Endothelial cell (in vitro differentiated cells): ENCODE measurements at regions not wholly inside any gene's neighbourhood (a gene's known extent, or its start where the extent isn't known, plus 50 kb on each side); places are given as distances from the start of the nearest gene placed in this dataset.

ENCODE experiments used
- DNase-seq: peaks from one replicate; pipeline ENCODE4 v3.0.0; 2021; ENCODE audit warnings: low spot score
- H3K27ac Mint-ChIP-seq: one replicate; pipeline ENCODE4 v1.8.0; 2021; ENCODE audit warnings: mixed read lengths, inconsistent platforms; ENCODE audit not compliant: unreplicated experiment
- H3K27me3 Mint-ChIP-seq: one replicate; pipeline ENCODE4 v1.8.0; 2021; ENCODE audit warnings: mild to moderate bottlenecking, moderate library complexity, mixed read lengths, inconsistent platforms; ENCODE audit not compliant: unreplicated experiment
- H3K36me3 Mint-ChIP-seq: one replicate; pipeline ENCODE4 v1.8.0; 2021; ENCODE audit warnings: mild to moderate bottlenecking, low read depth, mixed read lengths, inconsistent platforms; ENCODE audit not compliant: unreplicated experiment
- H3K4me1 Mint-ChIP-seq: one replicate; pipeline ENCODE4 v1.8.0; 2021; ENCODE audit warnings: mild to moderate bottlenecking, mixed read lengths, inconsistent platforms; ENCODE audit not compliant: unreplicated experiment
- H3K4me3 Mint-ChIP-seq: one replicate; pipeline ENCODE4 v1.8.0; 2021; ENCODE audit warnings: mild to moderate bottlenecking, mixed read lengths, inconsistent platforms; ENCODE audit not compliant: unreplicated experiment
- H3K9me3 Mint-ChIP-seq: one replicate; pipeline ENCODE4 v1.8.0; 2021; ENCODE audit warnings: mixed read lengths, inconsistent platforms; ENCODE audit not compliant: unreplicated experiment
- TF ChIP-seq, protein P1 (sequence below): fragments of 200-600 bp; sonication (generic); IDR thresholded peaks from one replicate; pipeline ENCODE4 v1.5.0; 2021; ENCODE audit warnings: antibody characterized with exemption; ENCODE audit not compliant: unreplicated experiment

DNA sequence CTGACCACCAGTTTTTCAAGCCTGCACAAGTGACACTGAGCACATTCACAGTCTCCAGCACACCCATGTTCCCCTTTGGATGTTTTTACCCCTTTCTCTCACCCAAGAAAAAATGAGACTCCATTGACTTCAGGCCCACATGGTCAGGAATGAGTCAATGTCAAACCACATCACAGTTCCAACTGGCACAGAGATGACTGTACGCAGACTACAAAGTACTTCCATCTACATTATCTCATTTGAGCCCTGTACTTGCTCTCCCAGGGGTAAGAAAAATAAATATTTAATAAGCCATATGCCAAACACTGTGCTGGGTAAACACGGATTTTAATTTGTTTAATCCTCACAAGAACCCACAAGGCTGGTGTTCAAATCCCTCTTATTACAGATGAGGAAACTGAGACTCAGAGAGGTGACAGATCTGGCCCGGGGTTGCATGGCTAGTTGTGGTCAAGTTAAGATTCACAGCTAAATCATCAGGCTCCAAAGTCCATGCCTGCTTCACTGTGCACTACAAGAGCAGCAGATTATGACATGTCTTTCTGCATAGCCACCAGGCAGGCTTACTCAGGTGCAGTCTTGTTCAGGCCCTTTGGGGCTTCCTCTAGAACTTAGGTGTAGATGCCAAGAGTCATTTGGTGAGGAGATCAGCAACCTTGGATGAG, 106.1 kb downstream of the TXNL1 start:
- no peak overlapping the region for H3K27ac Mint-ChIP-seq
- no peak for DNase-seq
- no peaks in the 10 kb centered on the region for H3K27me3 Mint-ChIP-seq
- H3K9me3 Mint-ChIP-seq, result no peaks in the 10 kb centered on the region
- H3K4me1 Mint-ChIP-seq, result no peaks in the 10 kb centered on the region
- H3K36me3 Mint-ChIP-seq, result no peaks in the 10 kb centered on the region
- H3K4me3 Mint-ChIP-seq, result no peak overlapping the region
- TF ChIP-seq, protein P1, sequence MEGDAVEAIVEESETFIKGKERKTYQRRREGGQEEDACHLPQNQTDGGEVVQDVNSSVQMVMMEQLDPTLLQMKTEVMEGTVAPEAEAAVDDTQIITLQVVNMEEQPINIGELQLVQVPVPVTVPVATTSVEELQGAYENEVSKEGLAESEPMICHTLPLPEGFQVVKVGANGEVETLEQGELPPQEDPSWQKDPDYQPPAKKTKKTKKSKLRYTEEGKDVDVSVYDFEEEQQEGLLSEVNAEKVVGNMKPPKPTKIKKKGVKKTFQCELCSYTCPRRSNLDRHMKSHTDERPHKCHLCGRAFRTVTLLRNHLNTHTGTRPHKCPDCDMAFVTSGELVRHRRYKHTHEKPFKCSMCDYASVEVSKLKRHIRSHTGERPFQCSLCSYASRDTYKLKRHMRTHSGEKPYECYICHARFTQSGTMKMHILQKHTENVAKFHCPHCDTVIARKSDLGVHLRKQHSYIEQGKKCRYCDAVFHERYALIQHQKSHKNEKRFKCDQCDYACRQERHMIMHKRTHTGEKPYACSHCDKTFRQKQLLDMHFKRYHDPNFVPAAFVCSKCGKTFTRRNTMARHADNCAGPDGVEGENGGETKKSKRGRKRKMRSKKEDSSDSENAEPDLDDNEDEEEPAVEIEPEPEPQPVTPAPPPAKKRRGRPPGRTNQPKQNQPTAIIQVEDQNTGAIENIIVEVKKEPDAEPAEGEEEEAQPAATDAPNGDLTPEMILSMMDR, result no peak

DNA sequence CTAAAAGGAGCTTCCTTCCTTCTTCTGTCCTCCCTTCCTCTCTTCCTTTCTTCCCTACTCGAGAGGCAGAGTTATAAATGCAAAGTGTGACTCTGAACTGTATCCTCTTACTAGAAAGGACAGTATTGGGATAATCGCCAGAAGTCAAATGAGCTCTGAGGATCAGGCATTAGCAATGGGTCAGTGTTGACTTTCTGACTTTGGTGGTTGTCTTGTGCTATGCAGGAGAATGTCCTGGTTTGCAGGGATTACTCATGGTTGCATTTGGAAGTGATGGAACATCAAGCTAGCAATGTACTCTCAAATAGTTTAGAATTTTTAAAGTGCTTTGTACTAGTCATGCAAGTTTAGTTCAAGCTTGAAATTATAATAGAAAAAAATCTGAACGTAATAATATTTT, 115.6 kb downstream of the TXNL1 start:
- peaks cover 4% of the 10 kb centered on the region for H3K9me3 Mint-ChIP-seq
- H3K4me1 Mint-ChIP-seq, result no peaks in the 10 kb centered on the region
- no peak overlapping the region for H3K4me3 Mint-ChIP-seq
- H3K27ac Mint-ChIP-seq, result no peak overlapping the region
- H3K36me3 Mint-ChIP-seq, result peaks cover 10% of the 10 kb centered on the region
- H3K27me3 Mint-ChIP-seq, result no peaks in the 10 kb centered on the region
- TF ChIP-seq, protein P1, result no peak
- DNase-seq, result no peak

DNA sequence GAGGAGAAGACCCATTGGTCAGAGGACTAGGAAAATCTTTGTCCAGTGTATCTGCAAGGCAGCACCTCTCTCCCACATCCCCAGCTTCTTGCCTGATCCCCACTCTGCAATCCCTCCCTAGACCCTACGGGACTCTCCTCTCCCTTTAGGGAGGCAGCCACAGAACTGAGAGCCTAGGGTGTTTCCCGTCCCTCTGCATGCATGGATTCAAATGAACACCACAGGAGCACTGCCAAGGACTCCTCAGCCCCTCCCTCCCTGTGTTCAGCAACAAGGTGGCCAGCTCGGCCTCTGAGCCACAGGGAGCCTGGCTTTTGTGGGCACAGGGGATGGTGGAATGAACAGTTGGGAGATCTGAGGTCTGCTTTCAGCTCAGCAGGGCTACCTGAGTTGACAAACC, 117.1 kb downstream of the TXNL1 start:
- DNase-seq, result no peak
- no peak overlapping the region for H3K27ac Mint-ChIP-seq
- H3K9me3 Mint-ChIP-seq, result peaks cover 4% of the 10 kb centered on the region
- no peaks in the 10 kb centered on the region for H3K27me3 Mint-ChIP-seq
- H3K36me3 Mint-ChIP-seq, result peaks cover 10% of the 10 kb centered on the region
- TF ChIP-seq, protein P1, result no peak
- H3K4me3 Mint-ChIP-seq, result no peak overlapping the region
- no peaks in the 10 kb centered on the region for H3K4me1 Mint-ChIP-seq

DNA sequence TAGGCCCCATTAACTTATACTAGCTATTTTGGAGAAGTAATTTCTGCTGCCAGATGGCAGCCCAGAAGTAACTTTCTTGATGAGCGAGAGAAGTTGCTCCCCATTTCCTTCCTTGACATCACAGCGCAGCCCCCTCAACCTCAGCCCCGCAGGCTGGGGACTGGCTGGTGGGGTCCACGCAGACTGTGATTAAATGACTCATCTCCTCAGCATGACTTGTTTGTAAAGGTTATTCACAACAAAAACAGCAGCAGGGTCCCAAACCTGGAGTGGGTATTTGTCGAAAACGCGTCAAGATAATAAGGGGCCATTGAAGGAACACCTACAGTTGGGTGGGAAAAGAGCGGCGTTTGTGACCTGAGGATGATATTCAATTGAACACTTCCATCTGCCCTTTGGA, 120.6 kb downstream of the TXNL1 start:
- DNase-seq, result no peak
- TF ChIP-seq, protein P1, result no peak
- H3K4me3 Mint-ChIP-seq, result no peak overlapping the region
- no peaks in the 10 kb centered on the region for H3K27me3 Mint-ChIP-seq
- H3K36me3 Mint-ChIP-seq, result no peaks in the 10 kb centered on the region
- no peaks in the 10 kb centered on the region for H3K4me1 Mint-ChIP-seq
- H3K27ac Mint-ChIP-seq, result no peak overlapping the region
- H3K9me3 Mint-ChIP-seq, result no peaks in the 10 kb centered on the region

DNA sequence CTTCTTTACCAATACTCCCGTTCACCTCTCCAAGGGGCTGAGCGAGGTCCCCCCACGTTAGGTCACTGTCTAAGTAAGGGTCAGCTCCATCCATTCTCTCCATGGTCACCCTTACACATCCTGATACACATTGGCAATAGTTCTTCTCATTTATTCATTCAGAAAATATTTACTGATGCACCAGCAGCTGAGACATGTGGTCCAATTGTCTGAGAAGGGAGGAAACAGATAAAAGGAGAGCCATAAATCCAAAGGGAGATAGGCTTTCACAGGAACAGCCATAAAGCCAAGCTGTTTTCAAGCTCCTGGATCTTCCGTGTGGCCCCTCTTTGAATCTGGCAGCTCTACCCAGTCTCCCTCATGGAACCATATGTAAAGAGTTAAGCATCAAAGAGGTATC, 121.2 kb downstream of the TXNL1 start:
- no peaks in the 10 kb centered on the region for H3K36me3 Mint-ChIP-seq
- no peak overlapping the region for H3K27ac Mint-ChIP-seq
- TF ChIP-seq, protein P1, result no peak
- no peaks in the 10 kb centered on the region for H3K27me3 Mint-ChIP-seq
- H3K9me3 Mint-ChIP-seq, result no peaks in the 10 kb centered on the region
- H3K4me1 Mint-ChIP-seq, result no peaks in the 10 kb centered on the region
- no peak overlapping the region for H3K4me3 Mint-ChIP-seq
- no peak for DNase-seq
